Testis (tissue), 2 donors: ENCODE measurements at regions not wholly inside any gene's neighbourhood (a gene's known extent, or its start where the extent isn't known, plus 50 kb on each side); places are given as distances from the start of the nearest gene placed in this dataset.

Experiments used
- CTCF ChIP-seq, 3 experiments: fragments of 450-650 bp in 2 of 3; fragments of 200-600 bp in 1 of 3; sonication (generic) in 1 of 3; IDR thresholded peaks; one replicate each; pipeline ENCODE4 v1.5.1; 2016 to 2019; ENCODE audit warnings: antibody characterized with exemption in 3 of 3, mild to moderate bottlenecking in 2 of 3, moderate library complexity in 1 of 3
- POLR2A ChIP-seq: fragments of 450-650 bp; IDR thresholded peaks from one replicate; pipeline ENCODE4 v1.6.1; 2017; ENCODE audit warnings: antibody characterized with exemption, mild to moderate bottlenecking, moderate library complexity

GRCh38 chr17:12386225-12386624, 279.5 kb upstream of the MYOCD start:
- no peak for TF ChIP-seq POLR2A
- TF ChIP-seq CTCF (IDR thresholded peaks at IDR 0.05), result no peak
